K562 (cell line): ENCODE measurements at regions not wholly inside any gene's neighbourhood (a gene's known extent, or its start where the extent isn't known, plus 50 kb on each side); places are given as distances from the start of the nearest gene placed in this dataset.
A peak's percentile ranks its signal among the peaks of the same experiment; 100 is the strongest.

ENCODE experiments used
- EP400 ChIP-seq: fragments of 450-650 bp; IDR thresholded peaks from 2 replicates; pipeline ENCODE4 v1.6.1; 2017; ENCODE audit warnings: antibody characterized with exemption, mild to moderate bottlenecking, moderate library complexity
- ESRRB ChIP-seq: fragments of 250-450 bp; sonication (Bioruptor Pico); IDR thresholded peaks from 2 replicates; pipeline ENCODE4 v1.5.0; 2020; ENCODE audit warnings: mild to moderate bottlenecking, moderate library complexity, borderline replicate concordance
- FIP1L1 ChIP-seq: fragments of 200-400 bp; formaldehyde crosslinking; IDR thresholded peaks from 2 replicates; pipeline ENCODE4 v1.6.1; 2018; ENCODE audit warnings: mild to moderate bottlenecking, low read depth, low read length; ENCODE audit not compliant: poor library complexity, severe bottlenecking
- KDM2B ChIP-seq: fragments of 250-450 bp; sonication (Bioruptor Pico); IDR thresholded peaks from 2 replicates; pipeline ENCODE4 v1.8.0; 2021; ENCODE audit warnings: mild to moderate bottlenecking, moderate library complexity
- KLF16 ChIP-seq: IDR thresholded peaks from 2 replicates; pipeline ENCODE4 v1.6.1; 2016; ENCODE audit warnings: antibody characterized with exemption
- RBBP5 ChIP-seq: fragments of 200-600 bp; sonication (generic); IDR thresholded peaks from 2 replicates; pipeline ENCODE4 v1.6.1; 2012; ENCODE audit warnings: borderline replicate concordance, mild to moderate bottlenecking, low read length, control low read depth, inconsistent platforms; ENCODE audit not compliant: insufficient read depth, poor library complexity, severe bottlenecking
- SAFB2 ChIP-seq: fragments of 200-400 bp; formaldehyde crosslinking; IDR thresholded peaks from 2 replicates; pipeline ENCODE4 v1.6.1; 2018; ENCODE audit warnings: borderline replicate concordance, low read length, low read depth, moderate library complexity; ENCODE audit not compliant: severe bottlenecking
- TBL1XR1 ChIP-seq, 2 experiments: IDR thresholded peaks; 2 replicates each; pipeline ENCODE4 v1.6.1; 2012; ENCODE audit warnings: improper control_type of control experiment in 2 of 2, low read length in 2 of 2, mild to moderate bottlenecking in 1 of 2
- TEAD1 ChIP-seq, 2 experiments: fragments of 450-650 bp in 1 of 2; sonication (generic) in 1 of 2; formaldehyde crosslinking; IDR thresholded peaks; 2 replicates each; pipeline versions ENCODE4 v1.4.0 to v1.8.0; 2020 to 2022; ENCODE audit warnings: mild to moderate bottlenecking in 2 of 2, missing genetic modification reagents in 1 of 2
- TRIM28 ChIP-seq: fragments of 450-650 bp; IDR thresholded peaks from 2 replicates; pipeline ENCODE4 v1.6.1; 2017
- ZEB2 ChIP-seq: fragments of 450-650 bp; IDR thresholded peaks from 2 replicates; pipeline ENCODE4 v1.6.1; 2016
- ZKSCAN1 ChIP-seq: fragments of 150-350 bp; IDR thresholded peaks from 2 replicates; pipeline ENCODE4 v1.6.1; 2016; ENCODE audit warnings: low read depth, low read length
- ZNF75A ChIP-seq: fragments of 450-650 bp; formaldehyde crosslinking; IDR thresholded peaks from 2 replicates; pipeline ENCODE4 v1.4.0; 2020; ENCODE audit warnings: mild to moderate bottlenecking
- TF ChIP-seq, protein P1 (sequence below): fragments of 250-450 bp; sonication (Bioruptor Pico); IDR thresholded peaks from 2 replicates; pipeline ENCODE4 v1.8.0; 2021; ENCODE audit warnings: moderate library complexity, mild to moderate bottlenecking, inconsistent platforms
- TF ChIP-seq, protein P2 (sequence below): IDR thresholded peaks from 3 replicates; pipeline ENCODE4 v1.6.1; 2011; ENCODE audit warnings: borderline replicate concordance, mild to moderate bottlenecking, moderate library complexity; ENCODE audit not compliant: insufficient read length; ENCODE audit errors: extremely low read depth
- TF ChIP-seq, protein P3 (sequence below): sonication (generic); formaldehyde crosslinking; IDR thresholded peaks from 2 replicates; pipeline ENCODE4 v1.8.1; 2023; ENCODE audit warnings: mild to moderate bottlenecking, missing genetic modification reagents, moderate library complexity
- TF ChIP-seq, protein P4 (sequence below), 2 experiments: fragments of 450-650 bp; conservative IDR thresholded peaks; 2 replicates each; pipeline ENCODE4 v1.6.1; 2017; ENCODE audit warnings: mild to moderate bottlenecking in 2 of 2, moderate library complexity in 2 of 2

DNA sequence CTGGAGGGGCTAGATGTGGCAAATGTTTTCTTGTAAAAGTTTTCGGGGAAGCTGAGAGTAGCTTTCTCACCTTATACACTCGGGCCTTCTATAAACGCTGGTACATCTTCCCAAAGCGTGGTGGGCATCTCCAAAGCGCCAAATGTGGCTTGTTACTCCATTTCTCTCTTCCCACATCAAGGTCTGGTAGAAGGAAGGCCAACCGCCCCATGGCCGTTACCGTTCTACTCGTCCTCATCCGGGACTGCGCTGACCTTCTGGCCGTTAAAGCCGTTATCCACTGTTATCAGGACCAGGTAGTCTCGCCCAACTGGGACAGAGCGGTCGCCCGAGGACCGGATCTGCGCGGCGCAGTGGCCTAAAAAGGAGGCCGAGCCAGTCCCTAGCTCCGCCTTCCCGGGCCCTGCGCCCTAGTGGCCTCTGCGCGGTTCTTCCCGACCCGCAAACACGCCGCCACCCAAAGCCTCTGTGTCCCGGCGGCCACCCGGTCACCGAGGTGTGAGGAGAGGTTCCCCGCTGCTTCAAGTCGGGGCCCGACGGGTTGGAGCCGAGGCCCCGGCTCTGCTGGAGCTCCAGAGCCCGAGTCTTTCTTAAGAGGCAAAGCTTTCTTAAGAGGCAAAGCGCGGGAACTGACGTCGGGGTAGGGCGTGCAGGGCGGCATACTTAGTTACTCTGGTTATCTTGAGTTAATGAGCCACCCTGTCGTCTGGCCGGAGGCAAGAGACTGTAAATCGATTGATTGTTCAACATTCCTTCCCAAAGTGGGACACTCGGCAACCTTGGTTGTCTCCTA is 90.5 kb downstream of the GPX5 start (continued):
- TF ChIP-seq KDM2B (CRISPR knock-in tag), result 0 out of 2 replicates have a peak, but pooled peaks have one; percentile 84
- TF ChIP-seq, protein P1, sequence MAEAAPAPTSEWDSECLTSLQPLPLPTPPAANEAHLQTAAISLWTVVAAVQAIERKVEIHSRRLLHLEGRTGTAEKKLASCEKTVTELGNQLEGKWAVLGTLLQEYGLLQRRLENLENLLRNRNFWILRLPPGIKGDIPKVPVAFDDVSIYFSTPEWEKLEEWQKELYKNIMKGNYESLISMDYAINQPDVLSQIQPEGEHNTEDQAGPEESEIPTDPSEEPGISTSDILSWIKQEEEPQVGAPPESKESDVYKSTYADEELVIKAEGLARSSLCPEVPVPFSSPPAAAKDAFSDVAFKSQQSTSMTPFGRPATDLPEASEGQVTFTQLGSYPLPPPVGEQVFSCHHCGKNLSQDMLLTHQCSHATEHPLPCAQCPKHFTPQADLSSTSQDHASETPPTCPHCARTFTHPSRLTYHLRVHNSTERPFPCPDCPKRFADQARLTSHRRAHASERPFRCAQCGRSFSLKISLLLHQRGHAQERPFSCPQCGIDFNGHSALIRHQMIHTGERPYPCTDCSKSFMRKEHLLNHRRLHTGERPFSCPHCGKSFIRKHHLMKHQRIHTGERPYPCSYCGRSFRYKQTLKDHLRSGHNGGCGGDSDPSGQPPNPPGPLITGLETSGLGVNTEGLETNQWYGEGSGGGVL (CRISPR knock-in tag), result no peak
- TF ChIP-seq ESRRB, result 0 out of 2 replicates have a peak, but pooled peaks have one; percentile 65
- peak; percentile 96 for TF ChIP-seq ZEB2
- TF ChIP-seq, protein P2, sequence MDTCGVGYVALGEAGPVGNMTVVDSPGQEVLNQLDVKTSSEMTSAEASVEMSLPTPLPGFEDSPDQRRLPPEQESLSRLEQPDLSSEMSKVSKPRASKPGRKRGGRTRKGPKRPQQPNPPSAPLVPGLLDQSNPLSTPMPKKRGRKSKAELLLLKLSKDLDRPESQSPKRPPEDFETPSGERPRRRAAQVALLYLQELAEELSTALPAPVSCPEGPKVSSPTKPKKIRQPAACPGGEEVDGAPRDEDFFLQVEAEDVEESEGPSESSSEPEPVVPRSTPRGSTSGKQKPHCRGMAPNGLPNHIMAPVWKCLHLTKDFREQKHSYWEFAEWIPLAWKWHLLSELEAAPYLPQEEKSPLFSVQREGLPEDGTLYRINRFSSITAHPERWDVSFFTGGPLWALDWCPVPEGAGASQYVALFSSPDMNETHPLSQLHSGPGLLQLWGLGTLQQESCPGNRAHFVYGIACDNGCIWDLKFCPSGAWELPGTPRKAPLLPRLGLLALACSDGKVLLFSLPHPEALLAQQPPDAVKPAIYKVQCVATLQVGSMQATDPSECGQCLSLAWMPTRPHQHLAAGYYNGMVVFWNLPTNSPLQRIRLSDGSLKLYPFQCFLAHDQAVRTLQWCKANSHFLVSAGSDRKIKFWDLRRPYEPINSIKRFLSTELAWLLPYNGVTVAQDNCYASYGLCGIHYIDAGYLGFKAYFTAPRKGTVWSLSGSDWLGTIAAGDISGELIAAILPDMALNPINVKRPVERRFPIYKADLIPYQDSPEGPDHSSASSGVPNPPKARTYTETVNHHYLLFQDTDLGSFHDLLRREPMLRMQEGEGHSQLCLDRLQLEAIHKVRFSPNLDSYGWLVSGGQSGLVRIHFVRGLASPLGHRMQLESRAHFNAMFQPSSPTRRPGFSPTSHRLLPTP, result no peak
- no peak; the same call in 1 of the 2 replicates for TF ChIP-seq TRIM28
- TF ChIP-seq SAFB2, result no peak
- TF ChIP-seq RBBP5, result peak; percentile 88
- 0 out of 2 replicates have a peak, but pooled peaks have one; percentile 3 for TF ChIP-seq KLF16
- TF ChIP-seq TEAD1 (CRISPR knock-in tag; IDR thresholded peaks at IDR 0.05), result peak; percentile 49 to 90; a peak in 3 of 4 replicates
- TF ChIP-seq FIP1L1, result peak; percentile 48
- TF ChIP-seq ZNF75A, result no peak
- TF ChIP-seq ZKSCAN1, result peak; percentile 82
- TF ChIP-seq EP400, result peak; percentile 96
- TF ChIP-seq, protein P3, sequence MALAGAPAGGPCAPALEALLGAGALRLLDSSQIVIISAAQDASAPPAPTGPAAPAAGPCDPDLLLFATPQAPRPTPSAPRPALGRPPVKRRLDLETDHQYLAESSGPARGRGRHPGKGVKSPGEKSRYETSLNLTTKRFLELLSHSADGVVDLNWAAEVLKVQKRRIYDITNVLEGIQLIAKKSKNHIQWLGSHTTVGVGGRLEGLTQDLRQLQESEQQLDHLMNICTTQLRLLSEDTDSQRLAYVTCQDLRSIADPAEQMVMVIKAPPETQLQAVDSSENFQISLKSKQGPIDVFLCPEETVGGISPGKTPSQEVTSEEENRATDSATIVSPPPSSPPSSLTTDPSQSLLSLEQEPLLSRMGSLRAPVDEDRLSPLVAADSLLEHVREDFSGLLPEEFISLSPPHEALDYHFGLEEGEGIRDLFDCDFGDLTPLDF (CRISPR knock-in tag), result peak; percentile 97
- TF ChIP-seq, protein P4, sequence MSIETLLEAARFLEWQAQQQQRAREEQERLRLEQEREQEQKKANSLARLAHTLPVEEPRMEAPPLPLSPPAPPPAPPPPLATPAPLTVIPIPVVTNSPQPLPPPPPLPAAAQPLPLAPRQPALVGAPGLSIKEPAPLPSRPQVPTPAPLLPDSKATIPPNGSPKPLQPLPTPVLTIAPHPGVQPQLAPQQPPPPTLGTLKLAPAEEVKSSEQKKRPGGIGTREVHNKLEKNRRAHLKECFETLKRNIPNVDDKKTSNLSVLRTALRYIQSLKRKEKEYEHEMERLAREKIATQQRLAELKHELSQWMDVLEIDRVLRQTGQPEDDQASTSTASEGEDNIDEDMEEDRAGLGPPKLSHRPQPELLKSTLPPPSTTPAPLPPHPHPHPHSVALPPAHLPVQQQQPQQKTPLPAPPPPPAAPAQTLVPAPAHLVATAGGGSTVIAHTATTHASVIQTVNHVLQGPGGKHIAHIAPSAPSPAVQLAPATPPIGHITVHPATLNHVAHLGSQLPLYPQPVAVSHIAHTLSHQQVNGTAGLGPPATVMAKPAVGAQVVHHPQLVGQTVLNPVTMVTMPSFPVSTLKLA (conservative IDR thresholded peaks at IDR 0.05), result peak in 1 of 2 experiments; percentile 80
- peak; percentile 74 to 87; a peak in 2 of 4 replicates for TF ChIP-seq TBL1XR1 (IDR thresholded peaks at IDR 0.05; ENCODE audit: low read length in 2 of 2)
